Tibial artery (tissue), 4 donors: ENCODE measurements at regions not wholly inside any gene's neighbourhood (a gene's known extent, or its start where the extent isn't known, plus 50 kb on each side); places are given as distances from the start of the nearest gene placed in this dataset.

ENCODE experiments used
- DNase-seq, 2 donors: peaks; one replicate each; pipeline ENCODE4 v3.0.0-alpha.2; 2019
- H3K27ac ChIP-seq, 2 donors: fragments of 200-600 bp; sonication (generic) in 1 of 2; 1 replicate in 1 of 2; 2 replicates in 1 of 2; pipeline ENCODE4 v1.5.1; 2018 to 2019; ENCODE audit warnings: mild to moderate bottlenecking in 1 of 2
- H3K27me3 ChIP-seq, 2 donors: fragments of 200-600 bp; sonication (generic) in 1 of 2; one replicate each; pipeline versions ENCODE4 v1.5.1 to v1.6.0; 2016 to 2019
- H3K36me3 ChIP-seq, 3 donors: fragments of 200-600 bp; sonication (generic) in 2 of 3; one replicate each; pipeline ENCODE4 v1.5.1; 2016 to 2019; ENCODE audit warnings: mild to moderate bottlenecking in 2 of 3
- H3K4me1 ChIP-seq, 4 donors: fragments of 200-600 bp; sonication (generic) in 2 of 4; 1 replicate in 3 of 4; 2 replicates in 1 of 4; pipeline ENCODE4 v1.5.1; 2016 to 2019
- H3K4me3 ChIP-seq, 2 donors: fragments of 200-600 bp; sonication (generic) in 1 of 2; 1 replicate in 1 of 2; 2 replicates in 1 of 2; pipeline ENCODE4 v1.5.1; 2018 to 2019; ENCODE audit warnings: mild to moderate bottlenecking in 2 of 2
- H3K9me3 ChIP-seq, 3 donors: fragments of 200-600 bp; sonication (generic) in 1 of 3; one replicate each; pipeline ENCODE4 v1.5.1; 2016 to 2019
- intact Hi-C: fragments of 100-400 bp; cut with DNase I; formaldehyde crosslinking; loops from one replicate; pipeline ENCODE4 v1.15.0; 2023; ENCODE audit warnings: low total_unique reads
- TF ChIP-seq, protein P1 (sequence below), 2 experiments: fragments of 200-600 bp in 1 of 2; fragments of 450-650 bp in 1 of 2; IDR thresholded peaks; one replicate each; pipeline ENCODE4 v1.5.1; 2017 to 2019; ENCODE audit warnings: antibody characterized with exemption in 2 of 2, mild to moderate bottlenecking in 1 of 2, moderate library complexity in 1 of 2

DNA sequence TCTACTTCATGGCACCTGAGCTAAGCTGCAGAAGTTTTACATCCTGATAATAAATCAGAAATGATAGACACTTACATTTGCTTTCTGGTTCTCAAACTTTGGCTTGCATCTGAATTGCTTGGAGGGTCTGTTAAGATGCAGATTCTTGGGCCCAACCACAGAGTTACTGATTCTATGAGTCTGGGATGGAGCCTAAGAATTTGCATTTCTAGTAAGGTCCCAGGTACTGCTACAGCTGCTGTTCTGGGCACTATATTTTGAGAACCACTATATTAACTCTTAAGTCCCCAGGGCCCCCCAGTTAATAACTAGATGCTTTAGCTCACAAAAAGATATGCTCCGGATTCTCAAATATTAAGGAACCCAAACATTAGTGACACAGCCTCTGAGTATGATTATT lies 69.8 kb upstream of the DAB2 start:
- intact Hi-C loops = no loop called here
- peak overlapping the region in 1 of 2 donors; percentile 18 for H3K27ac ChIP-seq
- H3K36me3 ChIP-seq = no peaks in the 10 kb centered on the region

DNA sequence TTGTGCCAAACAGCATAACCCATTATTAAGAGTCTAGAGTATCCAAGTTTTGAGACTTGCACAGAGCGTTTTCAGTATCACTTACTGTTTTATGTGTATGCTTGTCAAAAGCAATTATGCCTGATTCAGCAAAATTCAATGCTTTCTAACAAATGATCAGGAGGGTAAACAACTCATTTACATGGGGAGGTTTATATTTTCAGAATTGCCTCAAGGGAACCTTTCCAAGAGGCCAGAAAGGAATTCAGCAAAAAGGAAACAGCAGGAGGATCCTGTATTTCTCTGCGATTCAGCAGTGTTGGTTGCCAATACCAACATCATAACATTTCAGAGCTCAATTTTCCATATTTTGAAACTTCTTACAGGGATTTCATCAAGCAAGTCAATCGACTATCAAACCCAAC lies 69.3 kb upstream of the DAB2 start:
- TF ChIP-seq, protein P1, sequence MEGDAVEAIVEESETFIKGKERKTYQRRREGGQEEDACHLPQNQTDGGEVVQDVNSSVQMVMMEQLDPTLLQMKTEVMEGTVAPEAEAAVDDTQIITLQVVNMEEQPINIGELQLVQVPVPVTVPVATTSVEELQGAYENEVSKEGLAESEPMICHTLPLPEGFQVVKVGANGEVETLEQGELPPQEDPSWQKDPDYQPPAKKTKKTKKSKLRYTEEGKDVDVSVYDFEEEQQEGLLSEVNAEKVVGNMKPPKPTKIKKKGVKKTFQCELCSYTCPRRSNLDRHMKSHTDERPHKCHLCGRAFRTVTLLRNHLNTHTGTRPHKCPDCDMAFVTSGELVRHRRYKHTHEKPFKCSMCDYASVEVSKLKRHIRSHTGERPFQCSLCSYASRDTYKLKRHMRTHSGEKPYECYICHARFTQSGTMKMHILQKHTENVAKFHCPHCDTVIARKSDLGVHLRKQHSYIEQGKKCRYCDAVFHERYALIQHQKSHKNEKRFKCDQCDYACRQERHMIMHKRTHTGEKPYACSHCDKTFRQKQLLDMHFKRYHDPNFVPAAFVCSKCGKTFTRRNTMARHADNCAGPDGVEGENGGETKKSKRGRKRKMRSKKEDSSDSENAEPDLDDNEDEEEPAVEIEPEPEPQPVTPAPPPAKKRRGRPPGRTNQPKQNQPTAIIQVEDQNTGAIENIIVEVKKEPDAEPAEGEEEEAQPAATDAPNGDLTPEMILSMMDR (IDR thresholded peaks at IDR 0.05) = no peak
- no peak for DNase-seq
- peaks cover 0 to 30% (median 0%) of the 10 kb centered on the region in 4 donors for H3K4me1 ChIP-seq
- H3K4me3 ChIP-seq = no peak overlapping the region
- H3K27ac ChIP-seq = peak overlapping the region in 1 of 2 donors; percentile 18
- H3K36me3 ChIP-seq = no peaks in the 10 kb centered on the region
- H3K27me3 ChIP-seq = no peaks in the 10 kb centered on the region
- H3K9me3 ChIP-seq = peaks cover 0 to 11% (median 0%) of the 10 kb centered on the region in 3 donors
- intact Hi-C loops = no loop called here

More for the DNA sequence above, 69.8 kb upstream of the DAB2 start:
- no peak for DNase-seq
- Histone ChIP-seq H3K4me3 (no peak overlapping the region), H3K4me1 (peaks cover 0 to 30% (median 0%) of the 10 kb centered on the region in 4 donors), H3K9me3 (peaks cover 0 to 11% (median 0%) of the 10 kb centered on the region in 3 donors), H3K27me3 (no peaks in the 10 kb centered on the region)
- TF ChIP-seq, protein P1 (IDR thresholded peaks at IDR 0.05) = no peak

DNA sequence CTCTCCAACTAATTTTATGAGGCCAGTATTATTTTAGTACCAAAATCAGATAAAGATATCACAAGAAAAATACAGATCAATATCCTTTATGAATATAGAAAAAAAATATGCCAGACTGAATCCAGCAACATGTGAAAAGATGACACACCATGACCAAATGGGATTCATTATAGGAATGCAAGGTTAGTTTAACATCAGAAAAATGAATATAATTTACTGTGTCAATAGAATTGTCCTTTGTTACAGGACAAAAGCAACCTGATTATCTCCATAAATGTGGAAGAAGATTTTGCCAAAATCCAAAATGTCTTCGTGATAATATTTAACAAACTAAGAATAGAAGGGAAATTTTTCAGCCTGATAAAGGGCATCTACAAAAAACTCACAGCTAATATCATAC lies 66.4 kb upstream of the DAB2 start:
- TF ChIP-seq, protein P1 (IDR thresholded peaks at IDR 0.05) = no peak
- intact Hi-C loops = no loop called here
- H3K4me1 ChIP-seq = peaks cover 0 to 19% (median 0%) of the 10 kb centered on the region in 4 donors
- DNase-seq = no peak
- no peak overlapping the region for H3K27ac ChIP-seq
- no peaks in the 10 kb centered on the region for H3K36me3 ChIP-seq
- H3K27me3 ChIP-seq = no peaks in the 10 kb centered on the region
- H3K4me3 ChIP-seq = no peak overlapping the region
- H3K9me3 ChIP-seq = peaks cover 0 to 11% (median 0%) of the 10 kb centered on the region in 3 donors

DNA sequence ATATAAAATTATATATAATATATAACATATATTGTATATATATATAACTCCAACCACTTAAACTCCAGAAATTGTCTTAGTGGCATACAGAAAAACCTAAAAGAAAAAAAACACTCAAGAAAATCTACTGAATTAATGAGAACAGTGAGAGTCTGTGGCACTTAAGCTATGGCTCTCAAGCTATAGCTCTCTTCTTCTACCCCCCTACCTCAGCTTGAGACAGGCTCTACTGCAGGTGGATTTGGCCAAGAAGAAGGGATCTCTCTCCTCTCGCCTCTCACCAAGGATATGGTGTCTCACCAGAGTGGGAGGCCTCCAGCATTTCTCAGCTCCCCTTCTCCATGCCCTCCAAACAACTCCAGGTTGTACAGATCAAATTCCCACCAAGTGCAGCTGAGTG lies 64.5 kb upstream of the DAB2 start:
- no peak overlapping the region for H3K4me3 ChIP-seq
- TF ChIP-seq, protein P1 (IDR thresholded peaks at IDR 0.05) = no peak
- intact Hi-C loops = no loop called here
- no peaks in the 10 kb centered on the region for H3K27me3 ChIP-seq
- H3K9me3 ChIP-seq = peaks cover 0 to 11% (median 0%) of the 10 kb centered on the region in 3 donors
- no peak overlapping the region for H3K27ac ChIP-seq
- DNase-seq = no peak
- no peaks in the 10 kb centered on the region for H3K36me3 ChIP-seq
- peaks cover 0 to 6% (median 0%) of the 10 kb centered on the region in 4 donors for H3K4me1 ChIP-seq

DNA sequence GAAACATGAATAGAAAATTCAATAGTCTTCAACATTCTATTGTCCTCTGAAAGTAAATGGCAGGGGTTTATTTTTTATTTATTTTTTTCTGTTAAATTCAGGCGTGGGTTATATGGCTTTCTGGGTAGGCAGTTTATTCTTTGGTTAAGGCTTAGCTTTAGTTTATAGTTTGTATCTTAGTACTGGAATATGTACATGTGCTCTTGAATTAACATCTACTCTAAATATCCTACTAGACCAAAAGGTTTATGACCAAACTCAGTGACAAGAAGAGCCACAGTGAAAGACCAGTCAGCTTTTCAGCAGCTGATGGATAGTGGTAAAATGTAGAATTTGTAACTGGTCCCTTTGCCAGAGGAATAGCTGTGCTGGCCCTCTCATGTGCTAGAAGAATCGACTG lies 62.0 kb upstream of the DAB2 start:
- intact Hi-C loops = no loop called here

More for the DNA sequence above, 62.0 kb upstream of the DAB2 start:
- H3K27ac ChIP-seq = no peak overlapping the region
- H3K4me3 ChIP-seq = no peak overlapping the region
- no peaks in the 10 kb centered on the region for H3K36me3 ChIP-seq
- peaks cover 0 to 11% (median 0%) of the 10 kb centered on the region in 3 donors for H3K9me3 ChIP-seq
- no peaks in the 10 kb centered on the region for H3K4me1 ChIP-seq
- H3K27me3 ChIP-seq = no peaks in the 10 kb centered on the region
- TF ChIP-seq, protein P1 (IDR thresholded peaks at IDR 0.05) = no peak
- DNase-seq = no peak
